GM12892 (cell line): ENCODE measurements at regions not wholly inside any gene's neighbourhood (a gene's known extent, or its start where the extent isn't known, plus 50 kb on each side); places are given as distances from the start of the nearest gene placed in this dataset.

Source experiments
- POLR2A ChIP-seq: IDR thresholded peaks from 2 replicates; pipeline ENCODE4 v1.6.1; 2011; ENCODE audit warnings: low read depth, low read length, control low read depth
- TAF1 ChIP-seq: IDR thresholded peaks from 2 replicates; pipeline ENCODE4 v1.6.1; 2011; ENCODE audit warnings: low read depth, mild to moderate bottlenecking, control low read depth, low read length, borderline replicate concordance

GRCh38 chr13:31050486-31051400 is 111.0 kb downstream of the HSPH1 start:
- TF ChIP-seq TAF1 (no peak), POLR2A (no peak)
